Lower leg skin (tissue), 4 donors: ENCODE measurements at regions not wholly inside any gene's neighbourhood (a gene's known extent, or its start where the extent isn't known, plus 50 kb on each side); places are given as distances from the start of the nearest gene placed in this dataset.

Experiments
- DNase-seq, 2 donors: peaks; one replicate each; pipeline ENCODE4 v3.0.0-alpha.2; 2019; ENCODE audit warnings: low spot score in 2 of 2
- H3K4me3 ChIP-seq: fragments of 200-600 bp; sonication (generic); 2 replicates; pipeline ENCODE4 v1.5.1; 2017; ENCODE audit warnings: mild to moderate bottlenecking, low read depth; ENCODE audit not compliant: poor library complexity, severe bottlenecking
- CTCF ChIP-seq, 3 donors: fragments of 450-650 bp; IDR thresholded peaks; one replicate each; pipeline ENCODE4 v1.5.1; 2016; ENCODE audit warnings: antibody characterized with exemption in 3 of 3, mild to moderate bottlenecking in 3 of 3, moderate library complexity in 2 of 3
- POLR2A ChIP-seq, 2 donors: fragments of 450-650 bp; IDR thresholded peaks; one replicate each; pipeline ENCODE4 v1.6.1; 2016 to 2017; ENCODE audit warnings: antibody characterized with exemption in 2 of 2, mild to moderate bottlenecking in 1 of 2, moderate library complexity in 1 of 2
- WGBS, 2 donors: methylation state at CpG; one replicate each; pipeline ENCODE4 v1.1.5; 2018; 5-methylcytosine and 5-hydroxymethylcytosine counted together
- intact Hi-C: fragments of 100-400 bp; cut with DNase I; formaldehyde crosslinking; loops from one replicate; pipeline ENCODE4 v1.15.0; 2023; ENCODE audit warnings: low total_unique reads

- intact Hi-C loops, result no loop called here
- no peak overlapping the region for H3K4me3 ChIP-seq
- TF ChIP-seq CTCF (IDR thresholded peaks at IDR 0.05) (no peak), POLR2A (IDR thresholded peaks at IDR 0.05) (no peak)
- DNase-seq, result no peak
- 78 to 84% methylated on average over 5 of the region's 5 CpGs for WGBS, 2 donors
These were observed 490.3 kb downstream of the NR2F1-AS1 start for GRCh38 chr5:93090698-93091097.

GRCh38 chr5:93088592-93089389 lies 492.2 kb downstream of the NR2F1-AS1 start:
- TF ChIP-seq CTCF (IDR thresholded peaks at IDR 0.05), result no peak
- no peak for TF ChIP-seq POLR2A (IDR thresholded peaks at IDR 0.05)
- H3K4me3 ChIP-seq, result no peak overlapping the region
- DNase-seq, result no peak
- intact Hi-C loops, result no loop called here
- 59 to 62% methylated on average over 7 of the region's 7 CpGs for WGBS, 2 donors

DNA sequence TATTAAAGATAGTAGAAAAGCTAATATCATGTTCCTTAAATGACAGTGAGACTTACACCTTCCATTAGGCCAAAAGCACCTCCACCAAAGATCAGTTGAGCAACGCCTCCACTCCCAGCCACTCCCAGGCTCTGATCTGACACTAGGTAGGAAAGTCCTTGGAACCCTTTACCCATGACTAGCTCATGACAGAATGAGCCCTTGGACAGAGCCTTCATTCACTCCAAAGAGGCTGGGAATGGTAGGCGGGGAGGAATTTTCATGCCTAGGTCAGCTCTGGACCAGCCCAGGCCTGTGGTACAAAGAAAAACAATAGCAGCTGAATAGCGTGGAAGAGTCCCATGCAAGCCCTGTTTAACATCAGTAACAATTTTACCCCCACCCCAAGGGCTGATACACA lies 493.7 kb downstream of the NR2F1-AS1 start:
- DNase-seq, result no peak
- intact Hi-C loops, result no loop called here
- TF ChIP-seq CTCF (IDR thresholded peaks at IDR 0.05), result no peak
- TF ChIP-seq POLR2A (IDR thresholded peaks at IDR 0.05), result no peak
- no peak overlapping the region for H3K4me3 ChIP-seq
- 78 to 86% methylated on average over 3 of the region's 3 CpGs for WGBS, 2 donors

DNA sequence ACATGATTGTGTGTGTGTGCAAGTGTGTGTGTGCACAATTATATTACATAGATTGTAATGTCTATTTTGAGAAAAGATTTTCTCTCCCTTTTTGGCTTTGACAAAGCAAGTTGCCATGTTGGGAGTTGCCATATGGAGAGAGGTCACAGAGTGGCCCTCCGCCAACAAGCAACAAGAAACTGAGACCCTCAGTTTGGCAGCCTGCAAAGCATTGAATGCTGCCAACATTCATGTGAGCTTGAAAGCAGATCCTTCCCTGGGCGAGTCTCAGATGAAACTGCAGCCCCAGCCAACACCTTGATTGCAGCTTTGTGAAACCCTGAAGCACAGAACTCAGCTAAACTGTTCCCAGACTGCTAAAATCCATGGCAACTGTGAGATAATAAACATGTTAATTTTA lies 498.0 kb downstream of the NR2F1-AS1 start:
- intact Hi-C loops, result no loop called here
- H3K4me3 ChIP-seq, result no peak overlapping the region
- 66 to 77% methylated on average over 2 of the region's 2 CpGs for WGBS, 2 donors
- no peak for DNase-seq
- TF ChIP-seq POLR2A (IDR thresholded peaks at IDR 0.05), result no peak
- no peak for TF ChIP-seq CTCF (IDR thresholded peaks at IDR 0.05)

GRCh38 chr5:93079046-93079445 lies 502.0 kb downstream of the NR2F1-AS1 start:
- WGBS, 2 donors, result 47 to 67% methylated on average over 2 of the region's 2 CpGs
- no peak overlapping the region for H3K4me3 ChIP-seq
- TF ChIP-seq POLR2A (IDR thresholded peaks at IDR 0.05) (no peak), CTCF (IDR thresholded peaks at IDR 0.05) (no peak)
- intact Hi-C loops, result no loop called here
- DNase-seq, result no peak
